NCI-H446 treated with DMSO at 0.1 percent for 48 hours (cell line): ENCODE measurements at regions not wholly inside any gene's neighbourhood (a gene's known extent, or its start where the extent isn't known, plus 50 kb on each side); places are given as distances from the start of the nearest gene placed in this dataset.
"Not testable (repeated sequence)": the region's sequence is repeated elsewhere in the genome, so short reads cannot be mapped to it uniquely, and the experiment has no call there.

Experiments
- DNase-seq: peaks from one replicate; lab custom pipeline; 2025; lab: John Stamatoyannopoulos, UW

GRCh38 chr9:97103613-97104383 is 64.9 kb upstream of the CTSV start:
- peak; percentile 11 for DNase-seq

- not testable (repeated sequence) for DNase-seq
These were observed 60.6 kb upstream of the CTSV start for GRCh38 chr9:97099540-97099939.

GRCh38 chr9:97096793-97097192 is 57.9 kb upstream of the CTSV start:
- no peak for DNase-seq

GRCh38 chr9:97089361-97089760 is 50.4 kb upstream of the CTSV start:
- not testable (repeated sequence) for DNase-seq
